Fibroblast of lung (primary cell): ENCODE measurements at regions not wholly inside any gene's neighbourhood (a gene's known extent, or its start where the extent isn't known, plus 50 kb on each side); places are given as distances from the start of the nearest gene placed in this dataset.
A peak's percentile ranks its signal among the peaks of the same experiment; 100 is the strongest.

Experiments used
- DNase-seq, 2 donors: peaks; one replicate each; pipeline versions ENCODE4 v3.0.0 to v3.0.0-alpha.2; 2010; ENCODE audit warnings: low read depth in 2 of 2
- H2AFZ ChIP-seq: 2 replicates; pipeline ENCODE4 v1.5.1; 2012; ENCODE audit warnings: low read length, control low read depth, inconsistent platforms
- H3K27ac ChIP-seq: 2 replicates; pipeline ENCODE4 v1.5.1; 2011; ENCODE audit warnings: low read length, control low read depth; ENCODE audit not compliant: insufficient read depth
- H3K27me3 ChIP-seq: 2 replicates; pipeline ENCODE4 v1.5.1; 2011; ENCODE audit warnings: mild to moderate bottlenecking, low read length; ENCODE audit not compliant: control insufficient read depth, insufficient read depth
- H3K36me3 ChIP-seq: 2 replicates; pipeline ENCODE4 v1.5.1; 2011; ENCODE audit warnings: low read length; ENCODE audit not compliant: control insufficient read depth, insufficient read depth
- H3K4me1 ChIP-seq: 2 replicates; pipeline ENCODE4 v1.5.1; 2011; ENCODE audit warnings: low read length; ENCODE audit not compliant: control insufficient read depth, insufficient read depth; ENCODE audit errors: extremely low read depth
- H3K4me2 ChIP-seq: 2 replicates; pipeline ENCODE4 v1.5.1; 2011; ENCODE audit warnings: low read length, control low read depth; ENCODE audit not compliant: insufficient read depth; ENCODE audit errors: extremely low read depth
- H3K4me3 ChIP-seq, 4 experiments: fragments of 200-600 bp in 1 of 4; sonication (generic) in 1 of 4; replicated peaks in 1 of 4; 2 replicates each; pipeline ENCODE4 v1.5.1; 2011 to 2016; ENCODE audit warnings: low read length in 4 of 4, low read depth in 3 of 4, mild to moderate bottlenecking in 3 of 4, control low read depth in 2 of 4, inconsistent platforms in 1 of 4, mixed read lengths in 1 of 4; ENCODE audit not compliant: insufficient read depth in 1 of 4; ENCODE audit errors: control extremely low read depth in 1 of 4
- H3K79me2 ChIP-seq: 2 replicates; pipeline ENCODE4 v1.5.1; 2012; ENCODE audit warnings: mild to moderate bottlenecking, low read length, inconsistent platforms; ENCODE audit not compliant: control insufficient read depth, insufficient read depth
- H3K9ac ChIP-seq: 2 replicates; pipeline ENCODE4 v1.5.1; 2011; ENCODE audit warnings: mild to moderate bottlenecking, low read length, control low read depth; ENCODE audit not compliant: insufficient read depth
- H3K9me3 ChIP-seq: 2 replicates; pipeline ENCODE4 v1.5.1; 2012; ENCODE audit warnings: low read depth, low read length; ENCODE audit not compliant: control insufficient read depth, insufficient read depth
- H4K20me1 ChIP-seq: 2 replicates; pipeline ENCODE4 v1.5.1; 2011; ENCODE audit warnings: low read length; ENCODE audit not compliant: control insufficient read depth, insufficient read depth; ENCODE audit errors: extremely low read depth
- CTCF ChIP-seq, 2 donors: IDR thresholded peaks in 1 of 2; conservative IDR thresholded peaks in 1 of 2; 1 replicate in 1 of 2; 2 replicates in 1 of 2; pipeline ENCODE4 v1.5.1; 2011 to 2012; ENCODE audit warnings: low read length in 2 of 2, control low read depth in 1 of 2, inconsistent platforms in 1 of 2, low read depth in 1 of 2, mild to moderate bottlenecking in 1 of 2
- EZH2 ChIP-seq: IDR thresholded peaks from 2 replicates; pipeline ENCODE4 v1.5.1; 2012; ENCODE audit warnings: low read length, control low read depth, mild to moderate bottlenecking; ENCODE audit errors: missing control alignments

- no peaks in the 10 kb centered on the region for H4K20me1 ChIP-seq
- H3K9ac ChIP-seq = no peak overlapping the region
- no peaks in the 10 kb centered on the region for H3K4me1 ChIP-seq
- no peaks in the 10 kb centered on the region for H3K27me3 ChIP-seq
- H3K36me3 ChIP-seq = no peaks in the 10 kb centered on the region
- no peak overlapping the region for H3K4me2 ChIP-seq
- H3K9me3 ChIP-seq = no peaks in the 10 kb centered on the region
- no peak overlapping the region for H3K4me3 ChIP-seq
- H3K27ac ChIP-seq = no peak overlapping the region
- no peak overlapping the region for H2AFZ ChIP-seq
- peak in 1 of 2 donors; percentile 40 for DNase-seq
- H3K79me2 ChIP-seq = no peaks in the 10 kb centered on the region
- no peak for TF ChIP-seq EZH2
- no peak for TF ChIP-seq CTCF (conservative IDR thresholded peaks at IDR 0.05 in 1 of 2, IDR thresholded peaks at IDR 0.05 in 1 of 2; ENCODE audit: low read depth in 1 of 2, low read length in 2 of 2)
These were observed 295.5 kb upstream of the WWC1 start for GRCh38 chr5:167995844-167996425.

GRCh38 chr5:167998148-167998767 lies 293.2 kb upstream of the WWC1 start:
- TF ChIP-seq EZH2 = no peak
- TF ChIP-seq CTCF (conservative IDR thresholded peaks at IDR 0.05 in 1 of 2, IDR thresholded peaks at IDR 0.05 in 1 of 2; ENCODE audit: low read depth in 1 of 2, low read length in 2 of 2) = no peak
- Histone ChIP-seq H4K20me1 (no peaks in the 10 kb centered on the region), H3K36me3 (no peaks in the 10 kb centered on the region), H3K9me3 (no peaks in the 10 kb centered on the region), H3K27me3 (no peaks in the 10 kb centered on the region), H2AFZ (no peak overlapping the region), H3K4me1 (no peaks in the 10 kb centered on the region), H3K79me2 (no peaks in the 10 kb centered on the region), H3K4me3 (no peak overlapping the region), H3K9ac (no peak overlapping the region), H3K27ac (no peak overlapping the region), H3K4me2 (no peak overlapping the region)
- DNase-seq = peak; percentile 16 to 79

- H3K27me3 ChIP-seq = no peaks in the 10 kb centered on the region
- no peak overlapping the region for H2AFZ ChIP-seq
- TF ChIP-seq EZH2 (no peak), CTCF (conservative IDR thresholded peaks at IDR 0.05 in 1 of 2, IDR thresholded peaks at IDR 0.05 in 1 of 2; ENCODE audit: low read depth in 1 of 2, low read length in 2 of 2) (no peak)
- peak in 1 of 2 donors; percentile 69 for DNase-seq
- no peak overlapping the region for H3K4me2 ChIP-seq
- no peaks in the 10 kb centered on the region for H3K9me3 ChIP-seq
- H3K79me2 ChIP-seq = no peaks in the 10 kb centered on the region
- H3K4me3 ChIP-seq = no peak overlapping the region
- H3K9ac ChIP-seq = no peak overlapping the region
- no peaks in the 10 kb centered on the region for H3K4me1 ChIP-seq
- no peaks in the 10 kb centered on the region for H4K20me1 ChIP-seq
- no peaks in the 10 kb centered on the region for H3K36me3 ChIP-seq
- H3K27ac ChIP-seq = no peak overlapping the region
These were observed 292.3 kb upstream of the WWC1 start for GRCh38 chr5:167999182-167999581.
